ENCODE measurements at regions not wholly inside any gene's neighbourhood (a gene's known extent, or its start where the extent isn't known, plus 50 kb on each side); places are given as distances from the start of the nearest gene placed in this dataset.

GRCh38 chr13:106038752-106039151, 496.7 kb downstream of the EFNB2 start:
- WGBS (ENCODE audit: insufficient coverage, insufficient read length): no CpG with 5 or more reads among the region's 2 CpGs
- no peak overlapping the region for H3K27ac ChIP-seq (ENCODE audit: low read length)
- H3K9me3 ChIP-seq (ENCODE audit: control insufficient read depth, insufficient read depth, low read length): no peaks in the 10 kb centered on the region
- no peaks in the 10 kb centered on the region for H3K4me1 ChIP-seq (ENCODE audit: control insufficient read depth, insufficient read depth, low read length)
- DNase-seq (ENCODE audit: low read depth, low spot score): no peak
- H3K27me3 ChIP-seq (ENCODE audit: control insufficient read depth, insufficient read depth, low read length): no peaks in the 10 kb centered on the region
- H3K4me3 ChIP-seq (ENCODE audit: low read length): no peak overlapping the region
- H3K36me3 ChIP-seq (ENCODE audit: control insufficient read depth, insufficient read depth, low read length): no peaks in the 10 kb centered on the region

GRCh38 chr13:106036870-106037269, 498.6 kb downstream of the EFNB2 start:
- WGBS (ENCODE audit: insufficient coverage, insufficient read length): no CpG with 5 or more reads among the region's 6 CpGs
- H3K27me3 ChIP-seq (ENCODE audit: control insufficient read depth, insufficient read depth, low read length): no peaks in the 10 kb centered on the region
- peak; percentile 4 for DNase-seq (ENCODE audit: low read depth, low spot score)
- H3K36me3 ChIP-seq (ENCODE audit: control insufficient read depth, insufficient read depth, low read length): no peaks in the 10 kb centered on the region
- no peak overlapping the region for H3K27ac ChIP-seq (ENCODE audit: low read length)
- no peaks in the 10 kb centered on the region for H3K9me3 ChIP-seq (ENCODE audit: control insufficient read depth, insufficient read depth, low read length)
- H3K4me3 ChIP-seq (ENCODE audit: low read length): no peak overlapping the region
- no peaks in the 10 kb centered on the region for H3K4me1 ChIP-seq (ENCODE audit: control insufficient read depth, insufficient read depth, low read length)

GRCh38 chr13:106034201-106034600, 501.3 kb downstream of the EFNB2 start:
- no peaks in the 10 kb centered on the region for H3K4me1 ChIP-seq (ENCODE audit: control insufficient read depth, insufficient read depth, low read length)
- no peaks in the 10 kb centered on the region for H3K36me3 ChIP-seq (ENCODE audit: control insufficient read depth, insufficient read depth, low read length)
- H3K9me3 ChIP-seq (ENCODE audit: control insufficient read depth, insufficient read depth, low read length): no peaks in the 10 kb centered on the region
- no peak overlapping the region for H3K4me3 ChIP-seq (ENCODE audit: low read length)
- no peak for DNase-seq (ENCODE audit: low read depth, low spot score)
- no peaks in the 10 kb centered on the region for H3K27me3 ChIP-seq (ENCODE audit: control insufficient read depth, insufficient read depth, low read length)
- no CpG with 5 or more reads among the region's 6 CpGs for whole genome bisulfite sequencing (ENCODE audit: insufficient coverage, insufficient read length)
- H3K27ac ChIP-seq (ENCODE audit: low read length): no peak overlapping the region

GRCh38 chr13:106033659-106034058, 501.8 kb downstream of the EFNB2 start:
- H3K27me3 ChIP-seq (ENCODE audit: control insufficient read depth, insufficient read depth, low read length): no peaks in the 10 kb centered on the region
- no peak for DNase-seq (ENCODE audit: low read depth, low spot score)
- no peak overlapping the region for H3K4me3 ChIP-seq (ENCODE audit: low read length)
- no peaks in the 10 kb centered on the region for H3K4me1 ChIP-seq (ENCODE audit: control insufficient read depth, insufficient read depth, low read length)
- no peaks in the 10 kb centered on the region for H3K36me3 ChIP-seq (ENCODE audit: control insufficient read depth, insufficient read depth, low read length)
- no peaks in the 10 kb centered on the region for H3K9me3 ChIP-seq (ENCODE audit: control insufficient read depth, insufficient read depth, low read length)
- no peak overlapping the region for H3K27ac ChIP-seq (ENCODE audit: low read length)
- no CpG with 5 or more reads among the region's 2 CpGs for WGBS (ENCODE audit: insufficient coverage, insufficient read length)

- H3K36me3 ChIP-seq (ENCODE audit: control insufficient read depth, insufficient read depth, low read length): no peaks in the 10 kb centered on the region
- H3K4me3 ChIP-seq (ENCODE audit: low read length): no peak overlapping the region
- DNase-seq (ENCODE audit: low read depth, low spot score): no peak
- H3K9me3 ChIP-seq (ENCODE audit: control insufficient read depth, insufficient read depth, low read length): no peaks in the 10 kb centered on the region
- no peaks in the 10 kb centered on the region for H3K4me1 ChIP-seq (ENCODE audit: control insufficient read depth, insufficient read depth, low read length)
- no peaks in the 10 kb centered on the region for H3K27me3 ChIP-seq (ENCODE audit: control insufficient read depth, insufficient read depth, low read length)
- no CpG with 5 or more reads among the region's 2 CpGs for WGBS (ENCODE audit: insufficient coverage, insufficient read length)
- H3K27ac ChIP-seq (ENCODE audit: low read length): no peak overlapping the region
These were observed 503.0 kb downstream of the EFNB2 start for GRCh38 chr13:106032441-106032840.

GRCh38 chr13:106029676-106030290, 505.7 kb downstream of the EFNB2 start:
- H3K36me3 ChIP-seq (ENCODE audit: control insufficient read depth, insufficient read depth, low read length): no peaks in the 10 kb centered on the region
- no peaks in the 10 kb centered on the region for H3K9me3 ChIP-seq (ENCODE audit: control insufficient read depth, insufficient read depth, low read length)
- WGBS (ENCODE audit: insufficient coverage, insufficient read length): no CpG with 5 or more reads among the region's 7 CpGs
- H3K27ac ChIP-seq (ENCODE audit: low read length): no peak overlapping the region
- H3K4me3 ChIP-seq (ENCODE audit: low read length): no peak overlapping the region
- DNase-seq (ENCODE audit: low read depth, low spot score): no peak
- H3K4me1 ChIP-seq (ENCODE audit: control insufficient read depth, insufficient read depth, low read length): no peaks in the 10 kb centered on the region
- H3K27me3 ChIP-seq (ENCODE audit: control insufficient read depth, insufficient read depth, low read length): no peaks in the 10 kb centered on the region

GRCh38 chr13:106028911-106029310, 506.6 kb downstream of the EFNB2 start:
- Histone ChIP-seq H3K36me3 (ENCODE audit: control insufficient read depth, insufficient read depth, low read length) (no peaks in the 10 kb centered on the region), H3K9me3 (ENCODE audit: control insufficient read depth, insufficient read depth, low read length) (no peaks in the 10 kb centered on the region), H3K27ac (ENCODE audit: low read length) (no peak overlapping the region), H3K4me1 (ENCODE audit: control insufficient read depth, insufficient read depth, low read length) (no peaks in the 10 kb centered on the region), H3K27me3 (ENCODE audit: control insufficient read depth, insufficient read depth, low read length) (no peaks in the 10 kb centered on the region), H3K4me3 (ENCODE audit: low read length) (no peak overlapping the region)
- no CpG with 5 or more reads among the region's 6 CpGs for WGBS (ENCODE audit: insufficient coverage, insufficient read length)
- no peak for DNase-seq (ENCODE audit: low read depth, low spot score)

- no CpG with 5 or more reads among the region's 2 CpGs for WGBS (ENCODE audit: insufficient coverage, insufficient read length)
- DNase-seq (ENCODE audit: low read depth, low spot score): no peak
- Histone ChIP-seq H3K27ac (ENCODE audit: low read length) (no peak overlapping the region), H3K4me1 (ENCODE audit: control insufficient read depth, insufficient read depth, low read length) (no peaks in the 10 kb centered on the region), H3K4me3 (ENCODE audit: low read length) (no peak overlapping the region), H3K9me3 (ENCODE audit: control insufficient read depth, insufficient read depth, low read length) (no peaks in the 10 kb centered on the region), H3K27me3 (ENCODE audit: control insufficient read depth, insufficient read depth, low read length) (no peaks in the 10 kb centered on the region; the same call in 1 of the 2 replicates), H3K36me3 (ENCODE audit: control insufficient read depth, insufficient read depth, low read length) (no peaks in the 10 kb centered on the region)
These were observed 523.9 kb downstream of the EFNB2 start for GRCh38 chr13:106011600-106011999.

- Histone ChIP-seq H3K4me3 (ENCODE audit: low read length) (no peak overlapping the region), H3K4me1 (ENCODE audit: control insufficient read depth, insufficient read depth, low read length) (no peaks in the 10 kb centered on the region), H3K36me3 (ENCODE audit: control insufficient read depth, insufficient read depth, low read length) (no peaks in the 10 kb centered on the region), H3K27me3 (ENCODE audit: control insufficient read depth, insufficient read depth, low read length) (no peaks in the 10 kb centered on the region; the same call in 1 of the 2 replicates), H3K9me3 (ENCODE audit: control insufficient read depth, insufficient read depth, low read length) (no peaks in the 10 kb centered on the region), H3K27ac (ENCODE audit: low read length) (no peak overlapping the region)
- DNase-seq (ENCODE audit: low read depth, low spot score): no peak
- no CpG with 5 or more reads among the region's 3 CpGs for WGBS (ENCODE audit: insufficient coverage, insufficient read length)
These were observed 524.6 kb downstream of the EFNB2 start for GRCh38 chr13:106010836-106011235.

- no peak for DNase-seq (ENCODE audit: low read depth, low spot score)
- Histone ChIP-seq H3K4me1 (ENCODE audit: control insufficient read depth, insufficient read depth, low read length) (no peaks in the 10 kb centered on the region), H3K27ac (ENCODE audit: low read length) (no peak overlapping the region), H3K4me3 (ENCODE audit: low read length) (no peak overlapping the region), H3K27me3 (ENCODE audit: control insufficient read depth, insufficient read depth, low read length) (no peaks in the 10 kb centered on the region; the same call in 1 of the 2 replicates), H3K36me3 (ENCODE audit: control insufficient read depth, insufficient read depth, low read length) (no peaks in the 10 kb centered on the region), H3K9me3 (ENCODE audit: control insufficient read depth, insufficient read depth, low read length) (no peaks in the 10 kb centered on the region)
These were observed 526.9 kb downstream of the EFNB2 start for GRCh38 chr13:106008540-106008939.

GRCh38 chr13:106007156-106007555, 528.3 kb downstream of the EFNB2 start:
- Histone ChIP-seq H3K27me3 (ENCODE audit: control insufficient read depth, insufficient read depth, low read length) (no peaks in the 10 kb centered on the region), H3K4me3 (ENCODE audit: low read length) (no peak overlapping the region), H3K27ac (ENCODE audit: low read length) (no peak overlapping the region), H3K9me3 (ENCODE audit: control insufficient read depth, insufficient read depth, low read length) (no peaks in the 10 kb centered on the region), H3K36me3 (ENCODE audit: control insufficient read depth, insufficient read depth, low read length) (no peaks in the 10 kb centered on the region), H3K4me1 (ENCODE audit: control insufficient read depth, insufficient read depth, low read length) (no peaks in the 10 kb centered on the region)
- WGBS (ENCODE audit: insufficient coverage, insufficient read length): no CpG with 5 or more reads among the region's 2 CpGs
- no peak for DNase-seq (ENCODE audit: low read depth, low spot score)

Data from iPS DF 6.9 (cell line).